Spleen (tissue), 7 donors: ENCODE measurements at regions not wholly inside any gene's neighbourhood (a gene's known extent, or its start where the extent isn't known, plus 50 kb on each side); places are given as distances from the start of the nearest gene placed in this dataset.

Experiments used
- CTCF ChIP-seq, 11 experiments: fragments of 200-600 bp in 7 of 11; fragments of 450-650 bp in 4 of 11; sonication (generic) in 4 of 11; IDR thresholded peaks in 8 of 11; conservative IDR thresholded peaks in 3 of 11; 1 replicate in 7 of 11; 2 replicates in 4 of 11; pipeline versions ENCODE4 v1.4.0 to v1.8.0; 2016 to 2021; ENCODE audit warnings: antibody characterized with exemption in 11 of 11, inconsistent platforms in 4 of 11, mild to moderate bottlenecking in 1 of 11
- POLR2A ChIP-seq, 3 donors: fragments of 450-650 bp; IDR thresholded peaks; one replicate each; pipeline ENCODE4 v1.5.1; 2017; ENCODE audit warnings: antibody characterized with exemption in 3 of 3, mild to moderate bottlenecking in 1 of 3
- donor health status: DM: no; HTN: no; CAD: no; lungs with moderate emphysema.
- donor health status: DM: no; HTN: no; CAD: no.
- donor health status: DM: no; HTN: no; CAD: no.

GRCh38 chr7:96636342-96636860 lies 73.2 kb downstream of the SEM1 start:
- no peak for TF ChIP-seq CTCF (IDR thresholded peaks at IDR 0.05 in 8 of 11, conservative IDR thresholded peaks at IDR 0.05 in 3 of 11)
- TF ChIP-seq POLR2A (IDR thresholded peaks at IDR 0.05) = no peak
